H1 (cell line): ENCODE measurements at regions not wholly inside any gene's neighbourhood (a gene's known extent, or its start where the extent isn't known, plus 50 kb on each side); places are given as distances from the start of the nearest gene placed in this dataset.

ENCODE experiments used
- CTCF ChIA-PET: fragments of 300-600 bp; sonication (Branson Sonifier 250); formaldehyde crosslinking; loops from one replicate; lab custom pipeline; 2021; ENCODE audit not compliant: partially characterized antibody; lab: Charles Lee
- POLR2A ChIA-PET: fragments of 300-600 bp; sonication (Branson Sonifier 250); formaldehyde crosslinking; loops from one replicate; lab custom pipeline; 2021; ENCODE audit warnings: inconsistent platforms; ENCODE audit not compliant: partially characterized antibody; lab: Charles Lee
- DNase-seq, 2 experiments: peaks; one replicate each; pipeline versions ENCODE4 v3.0.0 to v3.0.0-alpha.2; 2010 to 2022; ENCODE audit warnings: low spot score in 2 of 2, low read depth in 1 of 2, mixed read lengths in 1 of 2
- FAIRE-seq: peaks from 2 replicates; lab custom pipeline; 2011; peaks lifted over from hg19 to GRCh38; lab: Jason Lieb, UNC
- H2AFZ ChIP-seq: 2 replicates; pipeline ENCODE4 v1.8.1; 2012; ENCODE audit warnings: low read length, inconsistent platforms
- H2AK5ac ChIP-seq: 2 replicates; pipeline ENCODE4 v1.6.1; 2013; ENCODE audit warnings: low read depth, low read length
- H2BK120ac ChIP-seq: replicated peaks from 2 replicates; pipeline ENCODE3; 2013; ENCODE audit warnings: low read depth, low read length, inconsistent platforms
- H2BK12ac ChIP-seq: 2 replicates; pipeline ENCODE4 v1.6.1; 2013; ENCODE audit warnings: low read depth, low read length
- H2BK15ac ChIP-seq: 2 replicates; pipeline ENCODE4 v1.6.1; 2013; ENCODE audit warnings: low read length
- H2BK20ac ChIP-seq: 2 replicates; pipeline ENCODE4 v1.6.1; 2013; ENCODE audit warnings: low read length
- H2BK5ac ChIP-seq: 2 replicates; pipeline ENCODE4 v1.6.1; 2013; ENCODE audit warnings: low read depth, low read length
- H3K14ac ChIP-seq: 2 replicates; pipeline ENCODE4 v1.6.1; 2013; ENCODE audit warnings: inconsistent platforms; ENCODE audit not compliant: insufficient read length
- H3K18ac ChIP-seq: 2 replicates; pipeline ENCODE4 v1.6.1; 2013; ENCODE audit warnings: low read length; ENCODE audit errors: extremely low read depth
- H3K23ac ChIP-seq: 2 replicates; pipeline ENCODE4 v1.6.1; 2013; ENCODE audit warnings: inconsistent platforms; ENCODE audit not compliant: insufficient read length
- H3K23me2 ChIP-seq: 2 replicates; pipeline ENCODE4 v1.6.1; 2013; ENCODE audit warnings: low read depth, low read length
- H3K27ac ChIP-seq: 2 replicates; pipeline ENCODE4 v1.6.1; 2011; ENCODE audit warnings: low read depth, low read length, inconsistent platforms
- H3K27me3 ChIP-seq, 4 experiments: replicated peaks in 1 of 4; 1 replicate in 1 of 4; 2 replicates in 3 of 4; pipeline versions ENCODE4 v1.6.1 to v1.8.1; 2011 to 2013; ENCODE audit warnings: low read length in 3 of 4, mild to moderate bottlenecking in 3 of 4, inconsistent platforms in 2 of 4, mixed read lengths in 2 of 4, moderate library complexity in 1 of 4; ENCODE audit not compliant: control insufficient read depth in 3 of 4, insufficient read depth in 3 of 4; ENCODE audit errors: extremely low read depth in 1 of 4
- H3K36me3 ChIP-seq, 4 experiments: 2 replicates each; pipeline versions ENCODE4 v1.6.1 to v1.8.1; 2011 to 2013; ENCODE audit warnings: mild to moderate bottlenecking in 4 of 4, low read length in 3 of 4, moderate library complexity in 2 of 4, control low read depth in 1 of 4, inconsistent platforms in 1 of 4; ENCODE audit not compliant: insufficient read depth in 4 of 4, control insufficient read depth in 2 of 4
- H3K4ac ChIP-seq: replicated peaks from 2 replicates; pipeline ENCODE3; 2013; ENCODE audit warnings: low read length, low read depth, mixed read lengths, inconsistent platforms; ENCODE audit not compliant: insufficient read length
- H3K4me1 ChIP-seq, 4 experiments: replicated peaks in 1 of 4; 1 replicate in 1 of 4; 2 replicates in 3 of 4; pipeline versions ENCODE4 v1.6.1 to v1.8.1; 2011 to 2013; ENCODE audit warnings: low read length in 3 of 4, inconsistent platforms in 2 of 4, mixed read lengths in 1 of 4; ENCODE audit not compliant: insufficient read depth in 4 of 4, control insufficient read depth in 3 of 4
- H3K4me2 ChIP-seq, 2 experiments: 2 replicates each; pipeline versions ENCODE4 v1.6.1 to v1.8.1; 2011 to 2013; ENCODE audit warnings: low read depth in 2 of 2, low read length in 2 of 2, control low read depth in 1 of 2, inconsistent platforms in 1 of 2, mild to moderate bottlenecking in 1 of 2; ENCODE audit not compliant: insufficient read depth in 1 of 2
- H3K4me3 ChIP-seq, 4 experiments: fragments of 200-600, 300-600 bp in 1 of 4; sonication (generic), shearing (Covaris generic), sonication (Bioruptor Twin) in 1 of 4; 2 replicates each; pipeline versions ENCODE4 v1.5.1 to v1.8.1; 2011 to 2016; ENCODE audit warnings: low read length in 4 of 4, low read depth in 3 of 4, control low read depth in 2 of 4, inconsistent platforms in 2 of 4, mild to moderate bottlenecking in 2 of 4, mixed read lengths in 1 of 4, moderate library complexity in 1 of 4; ENCODE audit not compliant: insufficient read depth in 2 of 4; ENCODE audit errors: extremely low read depth in 1 of 4
- H3K56ac ChIP-seq: replicated peaks from 2 replicates; pipeline ENCODE3; 2013; ENCODE audit warnings: low read depth, mild to moderate bottlenecking, mixed read lengths, low read length, inconsistent platforms; ENCODE audit not compliant: insufficient read length
- H3K79me1 ChIP-seq: 2 replicates; pipeline ENCODE4 v1.6.1; 2013; ENCODE audit warnings: low read depth, low read length, control low read depth
- H3K79me2 ChIP-seq, 2 experiments: 2 replicates each; pipeline versions ENCODE4 v1.6.1 to v1.8.1; 2012 to 2013; ENCODE audit warnings: low read length in 2 of 2, mild to moderate bottlenecking in 2 of 2, inconsistent platforms in 1 of 2; ENCODE audit not compliant: insufficient read depth in 2 of 2, control insufficient read depth in 1 of 2
- H3K9ac ChIP-seq, 4 experiments: replicated peaks in 1 of 4; 1 replicate in 1 of 4; 2 replicates in 3 of 4; pipeline versions ENCODE4 v1.6.1 to v1.8.1; 2011 to 2013; ENCODE audit warnings: low read depth in 3 of 4, low read length in 3 of 4, control low read depth in 2 of 4, mild to moderate bottlenecking in 2 of 4, moderate library complexity in 2 of 4, inconsistent platforms in 1 of 4; ENCODE audit errors: extremely low read depth in 1 of 4
- H3K9me3 ChIP-seq, 2 experiments: 2 replicates each; pipeline versions ENCODE4 v1.6.1 to v1.8.1; 2012 to 2013; ENCODE audit warnings: mild to moderate bottlenecking in 2 of 2, moderate library complexity in 2 of 2, control low read depth in 1 of 2, inconsistent platforms in 1 of 2, low read depth in 1 of 2, low read length in 1 of 2, mixed read lengths in 1 of 2; ENCODE audit not compliant: insufficient read depth in 2 of 2
- H4K20me1 ChIP-seq, 2 experiments: replicated peaks in 1 of 2; 2 replicates each; pipeline versions ENCODE3 to v1.8.1; 2011 to 2013; ENCODE audit warnings: inconsistent platforms in 2 of 2, low read length in 2 of 2, mild to moderate bottlenecking in 1 of 2; ENCODE audit not compliant: insufficient read depth in 2 of 2, control insufficient read depth in 1 of 2
- H4K5ac ChIP-seq: 2 replicates; pipeline ENCODE4 v1.6.1; 2013; ENCODE audit warnings: low read length, low read depth, mixed read lengths, inconsistent platforms; ENCODE audit not compliant: insufficient read length
- H4K8ac ChIP-seq: 2 replicates; pipeline ENCODE4 v1.8.0; 2013; ENCODE audit warnings: mild to moderate bottlenecking, moderate library complexity, low read length, inconsistent platforms; ENCODE audit not compliant: insufficient read depth; ENCODE audit errors: extremely low read depth
- H4K91ac ChIP-seq: replicated peaks from 2 replicates; pipeline ENCODE3; 2013; ENCODE audit warnings: low read length, mixed read lengths, inconsistent platforms; ENCODE audit not compliant: insufficient read length
- WGBS, 2 experiments: shearing (Covaris generic) in 1 of 2; methylation state at CpG; one replicate each; pipeline versions ENCODE4 v1.1.6 to v1.1.7; 2013 to 2015; ENCODE audit warnings: low lambda C conversion rate in 2 of 2, mixed read lengths in 2 of 2, inconsistent platforms in 1 of 2, low coverage in 1 of 2, missing lambda C conversion rate in 1 of 2; ENCODE audit not compliant: insufficient replicate concordance in 2 of 2, insufficient coverage in 1 of 2, insufficient read length in 1 of 2; ENCODE audit errors: extremely low coverage in 1 of 2, missing lambda C conversion rate in 1 of 2; 5-methylcytosine and 5-hydroxymethylcytosine counted together

GRCh38 chr11:93073508-93074280 lies 104.2 kb downstream of the MTNR1B start:
- Histone ChIP-seq H4K8ac (no peak overlapping the region), H3K18ac (peak overlapping the region; percentile 95), H3K23me2 (no peaks in the 10 kb centered on the region), H3K9me3 (no peaks in the 10 kb centered on the region), H3K4me3 (peak overlapping the region in 2 of 4 experiments; percentile 12 to 14; a peak in 2 of 8 replicates), H4K5ac (peak overlapping the region; percentile 88), H3K79me1 (no peaks in the 10 kb centered on the region), H2BK12ac (peak overlapping the region; percentile 99), H3K9ac (peak overlapping the region in 1 of 4 experiments; percentile 20; a peak in 1 of 7 replicates), H2BK15ac (peak overlapping the region; percentile 97; the same call in 1 of the 2 replicates), H2BK20ac (peak overlapping the region; percentile 92), H3K4ac (peak overlapping the region; percentile 34), H4K20me1 (no peaks in the 10 kb centered on the region), H3K4me2 (peak overlapping the region; percentile 44 to 64; a peak in 3 of 4 replicates), H3K4me1 (peaks cover 7 to 18% (median 12%) of the 10 kb centered on the region in 4 experiments; a peak in 6 of 7 replicates), H4K91ac (peak overlapping the region; percentile 95), H3K23ac (no peak overlapping the region), H2AFZ (no peak overlapping the region), H2BK120ac (peak overlapping the region; percentile 95), H3K36me3 (no peaks in the 10 kb centered on the region), H3K79me2 (no peaks in the 10 kb centered on the region), H2AK5ac (peak overlapping the region; percentile 99), H3K14ac (peak overlapping the region; percentile 96), H3K27me3 (no peaks in the 10 kb centered on the region), H3K56ac (peak overlapping the region; percentile 65), H3K27ac (peak overlapping the region; percentile 65), H2BK5ac (peak overlapping the region; percentile 97; the same call in 1 of the 2 replicates)
- WGBS, 2 experiments: 40% methylated on average over 4 of the region's 4 CpGs; no CpG with 5 or more reads in 1 of the 2 experiments
- CTCF ChIA-PET: interaction anchor here (0.6 to 1.2 kb wide), 2 partner anchors 20 to 39 kb away, joined by 4 to 8 read pairs; no protein-coding TSS in a partner anchor
- POLR2A ChIA-PET: interaction anchor here (1.9 kb wide), 1 partner anchor 8 kb away, joined by 6 read pairs; no protein-coding TSS in a partner anchor
- DNase-seq (no peak), FAIRE-seq (no peak)
